HEK293 (cell line): ENCODE measurements at regions not wholly inside any gene's neighbourhood (a gene's known extent, or its start where the extent isn't known, plus 50 kb on each side); places are given as distances from the start of the nearest gene placed in this dataset.
"Not testable (repeated sequence)": the region's sequence is repeated elsewhere in the genome, so short reads cannot be mapped to it uniquely, and the experiment has no call there.

ENCODE experiments used
- CTCF ChIA-PET: fragments of 350-600 bp; formaldehyde crosslinking; extraction: SDS; loops from one replicate; lab custom pipeline; 2021; ENCODE audit warnings: antibody characterized with exemption; lab: Yijun Ruan, JAX
- POLR2A ChIA-PET: fragments of 300-600 bp; formaldehyde crosslinking; extraction: SDS; loops from one replicate; lab custom pipeline; 2020; ENCODE audit warnings: antibody characterized with exemption, inconsistent platforms; lab: Yijun Ruan, JAX
- H3K27ac ChIP-seq: fragments of 200-500 bp; sonication (Bioruptor generic); 2 replicates; pipeline ENCODE4 v1.5.1; 2014; ENCODE audit warnings: low read depth, low read length, control low read depth, inconsistent platforms; ENCODE audit errors: extremely low read depth
- H3K36me3 ChIP-seq, 2 experiments: fragments of 200-500 bp in 1 of 2; sonication (Bioruptor generic) in 1 of 2; 1 replicate in 1 of 2; 2 replicates in 1 of 2; pipeline ENCODE4 v1.5.1; 2014 to 2017; ENCODE audit warnings: inconsistent platforms in 2 of 2, low read length in 2 of 2; ENCODE audit not compliant: control insufficient read depth in 2 of 2, insufficient read depth in 1 of 2
- H3K4me1 ChIP-seq: fragments of 200-500 bp; sonication (Bioruptor generic); 2 replicates; pipeline ENCODE4 v1.5.1; 2014; ENCODE audit warnings: mild to moderate bottlenecking, low read length, inconsistent platforms; ENCODE audit not compliant: control insufficient read depth, insufficient read depth
- H3K4me3 ChIP-seq: 2 replicates; pipeline ENCODE4 v1.5.1; 2011; ENCODE audit warnings: low read depth, mild to moderate bottlenecking, control low read depth, low read length, moderate library complexity
- H3K9me3 ChIP-seq: fragments of 200-500 bp; sonication (Bioruptor generic); 2 replicates; pipeline ENCODE4 v1.5.1; 2014; ENCODE audit warnings: low read depth, low read length, inconsistent platforms; ENCODE audit not compliant: control insufficient read depth, insufficient read depth

DNA sequence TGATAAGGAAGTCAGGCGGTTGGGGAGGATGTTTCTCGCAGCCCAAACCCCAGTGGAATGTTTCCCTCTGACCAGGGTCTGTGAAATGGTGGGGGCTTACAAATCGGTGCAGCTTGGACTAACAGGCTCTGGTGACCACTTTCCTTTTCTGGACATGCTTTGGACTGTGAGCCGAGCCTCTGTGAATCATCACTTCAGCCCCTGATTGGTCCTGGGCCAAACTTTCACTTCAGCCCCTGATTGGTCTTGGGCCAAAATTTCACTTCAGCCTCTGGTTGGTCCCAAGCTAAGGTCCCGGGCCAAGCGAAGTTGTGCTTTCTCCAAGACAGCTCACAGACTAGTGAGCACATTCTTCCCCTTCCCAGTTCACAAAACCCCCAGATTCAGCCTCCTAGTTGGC lies 223.7 kb upstream of the ANKRD20A1 start:
- H3K4me3 ChIP-seq, H3K36me3 ChIP-seq, H3K9me3 ChIP-seq, H3K27ac ChIP-seq, POLR2A ChIA-PET, CTCF ChIA-PET, H3K4me1 ChIP-seq: not testable (repeated sequence)

DNA sequence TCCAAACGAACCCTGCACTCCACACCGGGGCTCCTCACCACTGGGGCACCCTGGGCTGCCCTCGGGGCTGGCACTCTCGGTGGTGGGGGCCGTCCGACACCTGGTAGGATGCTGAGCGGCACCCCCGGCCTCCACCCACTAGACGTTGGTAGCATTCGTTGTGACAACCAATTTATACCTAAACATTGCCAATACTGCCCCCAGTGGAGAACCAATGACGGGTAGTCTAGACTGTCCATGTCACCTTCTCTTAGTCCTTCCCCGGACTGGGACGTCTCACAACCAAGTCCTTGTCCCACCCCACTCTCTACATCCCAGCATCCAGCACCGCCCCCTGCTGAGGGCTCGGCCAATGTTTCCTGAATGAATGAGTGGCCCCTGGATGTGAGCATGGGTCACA lies 246.8 kb upstream of the ANKRD20A1 start:
- H3K4me3 ChIP-seq, H3K4me1 ChIP-seq, H3K9me3 ChIP-seq, CTCF ChIA-PET, H3K27ac ChIP-seq, POLR2A ChIA-PET, H3K36me3 ChIP-seq: not testable (repeated sequence)

DNA sequence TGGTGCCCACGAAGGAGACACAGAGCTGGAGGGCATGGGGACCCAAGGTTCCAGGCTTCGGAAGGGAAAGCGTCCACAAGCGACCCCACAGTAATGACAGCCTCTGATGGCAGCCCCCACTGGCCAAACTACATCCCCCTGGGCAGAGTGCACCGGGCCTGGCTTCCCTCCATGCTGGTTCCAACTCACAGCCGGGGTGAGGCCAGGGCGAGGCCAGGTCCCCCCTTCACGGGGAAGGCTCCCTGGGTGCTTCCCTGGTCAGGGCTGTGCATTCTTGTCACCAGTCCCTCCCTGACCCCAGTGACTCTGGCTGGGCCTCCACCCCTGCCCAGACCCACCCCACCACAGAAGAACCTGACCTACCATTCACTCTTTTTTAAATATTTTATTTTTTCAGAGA lies 248.9 kb upstream of the ANKRD20A1 start:
- H3K27ac ChIP-seq, H3K36me3 ChIP-seq, CTCF ChIA-PET, H3K4me3 ChIP-seq, H3K9me3 ChIP-seq, POLR2A ChIA-PET, H3K4me1 ChIP-seq: not testable (repeated sequence)

DNA sequence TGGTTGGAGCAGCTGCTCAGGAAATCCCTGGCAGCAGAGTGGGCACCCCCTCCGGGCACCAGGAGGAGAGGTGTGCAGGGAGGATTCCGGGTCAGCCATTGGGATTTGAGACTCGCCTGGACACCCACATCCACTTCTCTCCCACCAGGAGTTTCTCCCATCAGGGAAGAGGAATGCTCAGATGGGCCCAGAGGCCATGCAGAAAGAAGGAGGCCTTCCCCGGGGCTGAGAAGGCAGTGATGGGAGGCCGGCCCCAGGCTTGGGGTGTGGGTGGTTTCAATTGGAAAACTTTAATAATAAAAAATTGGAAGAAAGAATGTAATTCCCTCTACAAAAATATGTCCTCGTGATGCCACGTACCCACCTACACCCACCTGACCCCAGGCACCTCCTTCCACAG lies 249.3 kb upstream of the ANKRD20A1 start:
- H3K4me1 ChIP-seq, CTCF ChIA-PET, H3K4me3 ChIP-seq, POLR2A ChIA-PET, H3K27ac ChIP-seq, H3K9me3 ChIP-seq, H3K36me3 ChIP-seq: not testable (repeated sequence)

DNA sequence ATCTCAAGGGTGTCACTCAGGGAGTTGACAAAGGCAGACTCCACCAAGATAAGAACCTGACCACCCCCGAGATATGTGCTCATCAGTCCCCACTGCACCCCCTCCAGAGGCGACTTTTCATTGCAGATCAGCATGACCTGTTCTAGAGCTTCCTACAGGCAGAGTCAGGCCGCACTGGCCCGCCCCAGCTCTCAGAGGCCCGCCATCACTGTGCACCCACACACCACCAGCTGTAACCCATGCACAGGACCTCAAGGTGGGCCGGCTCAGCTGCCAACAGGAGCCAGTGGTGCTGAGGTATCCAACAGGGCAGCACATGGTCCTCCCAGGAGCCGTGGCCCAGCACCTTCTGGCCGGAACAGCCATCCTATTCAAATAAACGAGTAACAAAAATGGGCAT lies 253.6 kb upstream of the ANKRD20A1 start:
- POLR2A ChIA-PET, H3K9me3 ChIP-seq, H3K27ac ChIP-seq, H3K36me3 ChIP-seq, H3K4me1 ChIP-seq, H3K4me3 ChIP-seq, CTCF ChIA-PET: not testable (repeated sequence)

DNA sequence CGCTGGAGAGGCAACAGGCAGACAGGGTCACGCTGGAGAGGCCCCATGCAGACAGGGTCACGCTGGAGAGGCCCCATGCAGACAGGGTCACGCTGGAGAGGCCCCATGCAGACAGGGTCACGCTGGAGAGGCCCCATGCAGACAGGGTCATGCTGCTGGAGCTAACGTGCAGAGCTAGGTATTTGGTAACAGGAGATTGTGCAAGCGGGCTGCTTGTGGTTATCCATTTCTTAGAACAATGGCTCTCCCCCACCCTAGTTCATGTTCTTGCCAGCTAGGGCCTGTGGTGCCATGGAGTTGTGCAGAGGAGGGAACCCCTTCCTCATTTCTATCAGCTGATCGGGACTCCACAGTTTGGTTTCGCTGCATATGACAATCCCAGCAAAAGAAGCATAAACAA lies 255.1 kb upstream of the ANKRD20A1 start:
- H3K9me3 ChIP-seq, H3K4me1 ChIP-seq, CTCF ChIA-PET, H3K4me3 ChIP-seq, H3K27ac ChIP-seq, H3K36me3 ChIP-seq, POLR2A ChIA-PET: not testable (repeated sequence)

DNA sequence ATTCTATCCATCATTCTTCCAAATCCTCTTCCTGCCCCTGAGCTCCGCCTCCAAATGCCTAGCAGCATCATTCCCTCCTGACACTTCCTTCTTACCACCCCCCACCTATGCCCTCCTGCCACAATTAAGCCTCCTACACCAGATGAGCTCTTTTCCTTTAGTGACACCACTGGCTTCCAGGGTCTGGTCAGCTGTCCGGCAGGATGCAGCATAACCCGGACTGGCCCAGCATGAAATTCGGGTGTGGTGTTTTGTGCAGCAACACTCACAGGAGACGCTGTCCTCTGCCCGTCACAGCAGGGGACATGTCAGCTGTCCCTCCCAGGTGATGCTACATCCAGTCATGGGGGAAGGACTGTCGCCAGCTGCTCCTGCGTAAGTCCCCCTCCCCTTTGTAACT lies 266.3 kb upstream of the ANKRD20A1 start:
- POLR2A ChIA-PET, H3K36me3 ChIP-seq, CTCF ChIA-PET, H3K4me3 ChIP-seq, H3K9me3 ChIP-seq, H3K27ac ChIP-seq, H3K4me1 ChIP-seq: not testable (repeated sequence)

DNA sequence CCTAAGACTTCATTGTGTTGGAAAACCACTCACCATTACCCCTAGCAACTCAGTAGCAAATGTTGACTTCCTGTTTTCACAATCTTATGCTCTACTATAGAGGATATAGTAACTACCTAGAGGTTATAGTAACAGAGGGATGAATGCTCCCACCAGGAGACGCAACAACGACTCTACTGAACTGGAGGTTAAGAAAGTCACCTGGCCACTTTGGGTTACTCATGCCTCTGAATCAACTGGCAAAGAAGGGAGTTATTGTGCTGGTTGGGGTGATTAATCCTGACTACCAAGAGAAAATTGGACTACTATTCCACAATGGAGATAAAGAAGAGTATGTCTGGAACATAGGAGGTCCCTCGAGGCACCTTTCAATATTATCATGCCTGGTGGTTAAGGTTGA lies 302.9 kb upstream of the ANKRD20A1 start:
- POLR2A ChIA-PET = not testable (repeated sequence)

DNA sequence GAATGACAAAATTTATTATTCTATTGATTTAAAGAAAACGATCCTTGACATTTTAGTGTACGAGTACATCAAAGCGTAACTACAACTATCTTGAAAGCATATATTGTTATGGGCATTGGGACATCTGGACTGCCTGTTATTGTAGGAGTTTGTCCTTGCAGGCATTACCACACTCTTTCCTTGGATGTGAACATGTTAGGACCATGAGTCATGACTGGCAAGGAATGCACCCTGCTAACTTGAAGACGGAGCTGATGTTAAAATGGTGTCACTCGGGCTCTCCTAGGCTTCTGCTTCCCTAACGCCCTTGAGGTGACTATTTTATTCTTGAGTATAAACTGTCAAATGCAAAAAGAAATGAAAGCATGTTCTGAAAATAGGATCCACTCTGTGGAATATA lies 308.7 kb upstream of the ANKRD20A1 start:
- H3K4me1 ChIP-seq, H3K4me3 ChIP-seq, CTCF ChIA-PET, POLR2A ChIA-PET, H3K27ac ChIP-seq, H3K9me3 ChIP-seq, H3K36me3 ChIP-seq: not testable (repeated sequence)

More for the DNA sequence above, 302.9 kb upstream of the ANKRD20A1 start:
- H3K9me3 ChIP-seq, H3K4me1 ChIP-seq, CTCF ChIA-PET, H3K4me3 ChIP-seq, H3K27ac ChIP-seq, H3K36me3 ChIP-seq: not testable (repeated sequence)

DNA sequence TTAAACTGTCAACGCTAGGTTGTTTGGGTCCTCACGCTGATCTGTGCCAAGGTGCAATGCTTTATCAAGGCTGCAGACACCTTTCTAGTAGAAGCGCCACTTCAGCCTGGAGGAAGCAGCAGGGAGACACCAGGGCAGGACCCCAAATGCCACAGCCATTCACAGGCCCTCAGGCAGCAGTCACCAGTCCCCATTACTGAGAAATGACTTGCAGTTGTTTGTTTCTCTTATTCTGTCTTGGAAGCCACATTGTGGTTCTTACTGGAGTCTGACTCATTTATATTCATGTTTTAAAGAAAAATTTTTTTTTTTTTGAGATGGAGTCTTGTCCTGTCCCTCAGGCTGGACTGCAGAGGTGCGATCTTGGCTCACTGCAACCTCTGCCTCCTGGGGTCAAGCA lies 328.9 kb upstream of the ANKRD20A1 start:
- H3K4me1 ChIP-seq, H3K4me3 ChIP-seq, POLR2A ChIA-PET, H3K9me3 ChIP-seq, CTCF ChIA-PET, H3K27ac ChIP-seq, H3K36me3 ChIP-seq: not testable (repeated sequence)

DNA sequence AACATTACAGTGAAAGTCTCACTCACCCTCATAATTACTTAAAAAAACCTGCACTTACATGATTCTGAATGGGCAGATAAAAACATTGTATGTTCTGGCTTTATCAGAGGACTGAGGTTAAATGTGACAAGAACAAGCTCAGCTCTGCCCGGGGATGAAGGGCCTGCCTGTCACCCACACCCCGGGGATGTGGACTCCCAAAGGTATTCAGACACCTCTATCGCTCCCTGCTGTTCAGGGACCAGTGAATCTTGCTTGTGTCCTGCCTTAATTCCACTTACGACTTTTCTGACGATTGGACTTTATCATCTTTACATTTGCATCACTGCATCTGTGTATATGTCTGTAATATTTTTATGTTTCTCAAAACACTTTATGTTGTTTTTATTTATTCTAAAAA lies 341.8 kb upstream of the ANKRD20A1 start:
- POLR2A ChIA-PET, H3K4me1 ChIP-seq, CTCF ChIA-PET, H3K4me3 ChIP-seq, H3K36me3 ChIP-seq, H3K9me3 ChIP-seq, H3K27ac ChIP-seq: not testable (repeated sequence)

DNA sequence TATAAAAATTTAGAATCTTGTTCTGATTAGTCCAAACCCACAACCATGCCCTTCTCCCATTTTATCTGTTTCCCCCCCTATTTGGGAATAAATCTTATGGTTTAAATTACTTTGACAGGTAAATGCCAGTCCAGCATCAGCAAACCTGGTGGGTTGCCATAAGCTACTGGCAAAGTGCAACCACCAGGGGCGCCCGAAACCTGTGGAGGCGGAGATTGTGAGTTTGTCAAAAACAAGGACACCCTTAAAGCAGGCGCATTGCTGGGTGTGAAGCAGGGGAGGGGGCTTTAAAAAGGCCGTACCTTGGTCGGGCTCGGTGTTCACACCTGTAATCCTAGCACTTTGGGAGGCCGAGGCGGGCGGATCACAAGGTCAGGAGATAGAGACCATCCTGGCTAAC lies 344.1 kb upstream of the ANKRD20A1 start:
- POLR2A ChIA-PET, H3K4me3 ChIP-seq, H3K27ac ChIP-seq, H3K9me3 ChIP-seq, H3K4me1 ChIP-seq, CTCF ChIA-PET, H3K36me3 ChIP-seq: not testable (repeated sequence)
